ENCODE measurements at regions not wholly inside any gene's neighbourhood (a gene's known extent, or its start where the extent isn't known, plus 50 kb on each side); places are given as distances from the start of the nearest gene placed in this dataset.

- H3K27ac Mint-ChIP-seq, result no peak overlapping the region
Measured at GRCh38 chr4:24089851-24090534, 200.1 kb upstream of the PPARGC1A start.

GRCh38 chr4:24080871-24081270, 191.0 kb upstream of the PPARGC1A start:
- Histone ChIP-seq H3K4me1 (ENCODE audit: control insufficient read depth in 2 of 2, insufficient read depth in 2 of 2, low read length in 2 of 2) (no peaks in the 10 kb centered on the region), H3K27me3 (ENCODE audit: control insufficient read depth in 2 of 2, insufficient read depth in 2 of 2, low read length in 2 of 2) (no peaks in the 10 kb centered on the region), H3K27ac (ENCODE audit: low read depth, low read length) (no peak overlapping the region), H3K4me3 (ENCODE audit: low read length) (no peak overlapping the region), H3K9me3 (ENCODE audit: control insufficient read depth in 2 of 3, low read length in 3 of 3) (no peaks in the 10 kb centered on the region), H3K36me3 (ENCODE audit: control insufficient read depth in 2 of 3, insufficient read depth in 3 of 3, low read length in 3 of 3) (no peaks in the 10 kb centered on the region)
- Mint-ChIP-seq H3K27ac (no peak overlapping the region), H3K27me3 (peaks cover 0 to 9% (median 5%) of the 10 kb centered on the region in 5 donors), H3K9me3 (peaks cover 0 to 7% (median 0%) of the 10 kb centered on the region in 11 donors), H3K36me3 (no peaks in the 10 kb centered on the region), H3K4me1 (no peaks in the 10 kb centered on the region), H3K4me3 (no peak overlapping the region)
- intact Hi-C loops (cut with micrococcal nuclease), result no loop called here
- DNase-seq (no peak), ATAC-seq (no peak)
- CTCF ChIA-PET, result no interaction called here
- POLR2A ChIA-PET, result no interaction called here

More at GRCh38 chr4:24089851-24090534, 200.1 kb upstream of the PPARGC1A start:
- no peak overlapping the region for H3K4me3 Mint-ChIP-seq
- Histone ChIP-seq H3K4me1 (ENCODE audit: control insufficient read depth in 2 of 2, insufficient read depth in 2 of 2, low read length in 2 of 2) (no peaks in the 10 kb centered on the region), H3K27ac (ENCODE audit: low read depth, low read length) (no peak overlapping the region), H3K9me3 (ENCODE audit: control insufficient read depth in 2 of 3, low read length in 3 of 3) (no peaks in the 10 kb centered on the region), H3K4me3 (ENCODE audit: low read length) (no peak overlapping the region), H3K27me3 (ENCODE audit: control insufficient read depth in 2 of 2, insufficient read depth in 2 of 2, low read length in 2 of 2) (no peaks in the 10 kb centered on the region), H3K36me3 (ENCODE audit: control insufficient read depth in 2 of 3, insufficient read depth in 3 of 3, low read length in 3 of 3) (no peaks in the 10 kb centered on the region)
- H3K4me1 Mint-ChIP-seq, result no peaks in the 10 kb centered on the region
- ChIA-PET POLR2A (no interaction called here), CTCF (no interaction called here)
- intact Hi-C loops (cut with micrococcal nuclease), result no loop called here
- DNase-seq (no peak), ATAC-seq (no peak)
- peaks cover 0 to 19% (median 0%) of the 10 kb centered on the region in 11 donors for H3K9me3 Mint-ChIP-seq
- no peaks in the 10 kb centered on the region for H3K36me3 Mint-ChIP-seq
- peaks cover 0 to 6% (median 0%) of the 10 kb centered on the region in 5 donors for H3K27me3 Mint-ChIP-seq

- no peak for DNase-seq
- Histone ChIP-seq H3K27ac (ENCODE audit: low read depth, low read length) (no peak overlapping the region), H3K36me3 (ENCODE audit: control insufficient read depth in 2 of 3, insufficient read depth in 3 of 3, low read length in 3 of 3) (no peaks in the 10 kb centered on the region), H3K9me3 (ENCODE audit: control insufficient read depth in 2 of 3, low read length in 3 of 3) (no peaks in the 10 kb centered on the region), H3K4me1 (ENCODE audit: control insufficient read depth in 2 of 2, insufficient read depth in 2 of 2, low read length in 2 of 2) (no peaks in the 10 kb centered on the region), H3K27me3 (ENCODE audit: control insufficient read depth in 2 of 2, insufficient read depth in 2 of 2, low read length in 2 of 2) (no peaks in the 10 kb centered on the region), H3K4me3 (ENCODE audit: low read length) (no peak overlapping the region)
- H3K4me1 Mint-ChIP-seq, result no peaks in the 10 kb centered on the region
- ChIA-PET CTCF (no interaction called here), POLR2A (no interaction called here)
- no peak for ATAC-seq
- no peak overlapping the region for H3K27ac Mint-ChIP-seq
- H3K36me3 Mint-ChIP-seq, result no peaks in the 10 kb centered on the region
- H3K4me3 Mint-ChIP-seq, result no peak overlapping the region
- peaks cover 0 to 11% (median 4%) of the 10 kb centered on the region in 5 donors for H3K27me3 Mint-ChIP-seq
- intact Hi-C loops (cut with micrococcal nuclease), result no loop called here
- H3K9me3 Mint-ChIP-seq, result peaks cover 0 to 9% (median 3%) of the 10 kb centered on the region in 11 donors
Measured at GRCh38 chr4:24078347-24078962, 188.6 kb upstream of the PPARGC1A start.

- Histone ChIP-seq H3K36me3 (ENCODE audit: control insufficient read depth in 2 of 3, insufficient read depth in 3 of 3, low read length in 3 of 3) (no peaks in the 10 kb centered on the region), H3K9me3 (ENCODE audit: control insufficient read depth in 2 of 3, low read length in 3 of 3) (no peaks in the 10 kb centered on the region), H3K4me1 (ENCODE audit: control insufficient read depth in 2 of 2, insufficient read depth in 2 of 2, low read length in 2 of 2) (no peaks in the 10 kb centered on the region), H3K4me3 (ENCODE audit: low read length) (no peak overlapping the region), H3K27me3 (ENCODE audit: control insufficient read depth in 2 of 2, insufficient read depth in 2 of 2, low read length in 2 of 2) (no peaks in the 10 kb centered on the region), H3K27ac (ENCODE audit: low read depth, low read length) (no peak overlapping the region)
- Mint-ChIP-seq H3K27me3 (peaks cover 0 to 16% (median 4%) of the 10 kb centered on the region in 5 donors), H3K4me1 (no peaks in the 10 kb centered on the region), H3K4me3 (no peak overlapping the region), H3K27ac (no peak overlapping the region), H3K9me3 (peaks cover 0 to 9% (median 3%) of the 10 kb centered on the region in 11 donors), H3K36me3 (no peaks in the 10 kb centered on the region)
- ChIA-PET POLR2A (no interaction called here), CTCF (no interaction called here)
- DNase-seq, result no peak
- ATAC-seq, result no peak
- intact Hi-C loops (cut with micrococcal nuclease), result no loop called here
Measured at GRCh38 chr4:24076811-24077210, 187.0 kb upstream of the PPARGC1A start.

- Histone ChIP-seq H3K4me1 (ENCODE audit: control insufficient read depth in 2 of 2, insufficient read depth in 2 of 2, low read length in 2 of 2) (no peaks in the 10 kb centered on the region), H3K9me3 (ENCODE audit: control insufficient read depth in 2 of 3, low read length in 3 of 3) (no peaks in the 10 kb centered on the region), H3K27me3 (ENCODE audit: control insufficient read depth in 2 of 2, insufficient read depth in 2 of 2, low read length in 2 of 2) (no peaks in the 10 kb centered on the region), H3K27ac (ENCODE audit: low read depth, low read length) (no peak overlapping the region), H3K36me3 (ENCODE audit: control insufficient read depth in 2 of 3, insufficient read depth in 3 of 3, low read length in 3 of 3) (no peaks in the 10 kb centered on the region), H3K4me3 (ENCODE audit: low read length) (no peak overlapping the region)
- intact Hi-C loops (cut with micrococcal nuclease), result no loop called here
- H3K27ac Mint-ChIP-seq, result no peak overlapping the region
- no peak for DNase-seq
- ChIA-PET CTCF (no interaction called here), POLR2A (no interaction called here)
- peaks cover 0 to 9% (median 1%) of the 10 kb centered on the region in 11 donors for H3K9me3 Mint-ChIP-seq
- H3K36me3 Mint-ChIP-seq, result no peaks in the 10 kb centered on the region
- ATAC-seq, result no peak
- H3K4me3 Mint-ChIP-seq, result no peak overlapping the region
- H3K27me3 Mint-ChIP-seq, result peaks cover 0 to 8% (median 0%) of the 10 kb centered on the region in 5 donors
- H3K4me1 Mint-ChIP-seq, result no peaks in the 10 kb centered on the region
Measured at GRCh38 chr4:24073948-24074347, 184.1 kb upstream of the PPARGC1A start.

GRCh38 chr4:24071612-24072372, 181.9 kb upstream of the PPARGC1A start:
- ATAC-seq, result no peak
- intact Hi-C loops (cut with micrococcal nuclease), result no loop called here
- Mint-ChIP-seq H3K27ac (no peak overlapping the region), H3K4me3 (no peak overlapping the region), H3K27me3 (peaks cover 0 to 8% (median 0%) of the 10 kb centered on the region in 5 donors), H3K36me3 (no peaks in the 10 kb centered on the region), H3K9me3 (peaks cover 0 to 9% (median 0%) of the 10 kb centered on the region in 11 donors), H3K4me1 (no peaks in the 10 kb centered on the region)
- Histone ChIP-seq H3K9me3 (ENCODE audit: control insufficient read depth in 2 of 3, low read length in 3 of 3) (no peaks in the 10 kb centered on the region), H3K27ac (ENCODE audit: low read depth, low read length) (no peak overlapping the region), H3K36me3 (ENCODE audit: control insufficient read depth in 2 of 3, insufficient read depth in 3 of 3, low read length in 3 of 3) (no peaks in the 10 kb centered on the region), H3K4me3 (ENCODE audit: low read length) (no peak overlapping the region), H3K4me1 (ENCODE audit: control insufficient read depth in 2 of 2, insufficient read depth in 2 of 2, low read length in 2 of 2) (no peaks in the 10 kb centered on the region), H3K27me3 (ENCODE audit: control insufficient read depth in 2 of 2, insufficient read depth in 2 of 2, low read length in 2 of 2) (no peaks in the 10 kb centered on the region)
- DNase-seq, result no peak
- ChIA-PET POLR2A (no interaction called here), CTCF (no interaction called here)

Measured in naive thymus-derived CD4-positive, alpha-beta T cell (primary cell).